ENCODE measurements at regions not wholly inside any gene's neighbourhood (a gene's known extent, or its start where the extent isn't known, plus 50 kb on each side); places are given as distances from the start of the nearest gene placed in this dataset.

DNA sequence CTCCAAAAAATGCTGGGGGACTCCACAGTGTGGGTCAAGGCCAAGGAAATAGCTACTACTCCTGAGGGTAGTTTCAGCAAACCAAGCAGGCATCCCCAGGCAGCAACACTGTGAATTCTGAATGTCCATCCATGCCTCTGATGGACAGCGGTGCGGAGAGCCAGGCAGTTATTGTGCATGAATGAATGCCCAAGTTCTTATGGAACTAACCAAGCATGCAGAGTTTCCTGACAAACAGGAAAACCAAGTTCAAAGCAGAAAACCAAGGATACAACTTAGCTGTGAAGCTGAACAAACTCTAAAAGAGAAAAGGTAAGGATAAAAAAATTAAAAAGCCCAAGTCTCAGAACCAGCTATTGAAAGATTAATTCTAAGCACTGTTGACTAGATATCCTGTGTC, 642.6 kb upstream of the HS3ST1 start:
- TF ChIP-seq ATF7 (IDR thresholded peaks at IDR 0.05) (no peak), ZBTB26 (CRISPR knock-in tag; IDR thresholded peaks at IDR 0.05) (no peak), ADNP (tag; IDR thresholded peaks at IDR 0.05) (no peak)
- TF ChIP-seq, protein P1, sequence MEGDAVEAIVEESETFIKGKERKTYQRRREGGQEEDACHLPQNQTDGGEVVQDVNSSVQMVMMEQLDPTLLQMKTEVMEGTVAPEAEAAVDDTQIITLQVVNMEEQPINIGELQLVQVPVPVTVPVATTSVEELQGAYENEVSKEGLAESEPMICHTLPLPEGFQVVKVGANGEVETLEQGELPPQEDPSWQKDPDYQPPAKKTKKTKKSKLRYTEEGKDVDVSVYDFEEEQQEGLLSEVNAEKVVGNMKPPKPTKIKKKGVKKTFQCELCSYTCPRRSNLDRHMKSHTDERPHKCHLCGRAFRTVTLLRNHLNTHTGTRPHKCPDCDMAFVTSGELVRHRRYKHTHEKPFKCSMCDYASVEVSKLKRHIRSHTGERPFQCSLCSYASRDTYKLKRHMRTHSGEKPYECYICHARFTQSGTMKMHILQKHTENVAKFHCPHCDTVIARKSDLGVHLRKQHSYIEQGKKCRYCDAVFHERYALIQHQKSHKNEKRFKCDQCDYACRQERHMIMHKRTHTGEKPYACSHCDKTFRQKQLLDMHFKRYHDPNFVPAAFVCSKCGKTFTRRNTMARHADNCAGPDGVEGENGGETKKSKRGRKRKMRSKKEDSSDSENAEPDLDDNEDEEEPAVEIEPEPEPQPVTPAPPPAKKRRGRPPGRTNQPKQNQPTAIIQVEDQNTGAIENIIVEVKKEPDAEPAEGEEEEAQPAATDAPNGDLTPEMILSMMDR (IDR thresholded peaks at IDR 0.05 in 2 of 3, conservative IDR thresholded peaks at IDR 0.05 in 1 of 3; ENCODE audit: insufficient read depth in 2 of 3, low read depth in 1 of 3, low read length in 3 of 3), result no peak

All from K562 (cell line).